AG09319 (cell line): ENCODE measurements at regions not wholly inside any gene's neighbourhood (a gene's known extent, or its start where the extent isn't known, plus 50 kb on each side); places are given as distances from the start of the nearest gene placed in this dataset.

Experiments used
- DNase-seq: peaks from one replicate; pipeline ENCODE4 v3.0.0-alpha.2; 2010; ENCODE audit warnings: low read depth; ENCODE audit errors: extremely low read depth
- TF ChIP-seq, protein P1 (sequence below): IDR thresholded peaks from 2 replicates; pipeline ENCODE4 v1.5.1; 2011; ENCODE audit warnings: low read depth, mild to moderate bottlenecking, inconsistent platforms, low read length, moderate library complexity

- TF ChIP-seq, protein P1, sequence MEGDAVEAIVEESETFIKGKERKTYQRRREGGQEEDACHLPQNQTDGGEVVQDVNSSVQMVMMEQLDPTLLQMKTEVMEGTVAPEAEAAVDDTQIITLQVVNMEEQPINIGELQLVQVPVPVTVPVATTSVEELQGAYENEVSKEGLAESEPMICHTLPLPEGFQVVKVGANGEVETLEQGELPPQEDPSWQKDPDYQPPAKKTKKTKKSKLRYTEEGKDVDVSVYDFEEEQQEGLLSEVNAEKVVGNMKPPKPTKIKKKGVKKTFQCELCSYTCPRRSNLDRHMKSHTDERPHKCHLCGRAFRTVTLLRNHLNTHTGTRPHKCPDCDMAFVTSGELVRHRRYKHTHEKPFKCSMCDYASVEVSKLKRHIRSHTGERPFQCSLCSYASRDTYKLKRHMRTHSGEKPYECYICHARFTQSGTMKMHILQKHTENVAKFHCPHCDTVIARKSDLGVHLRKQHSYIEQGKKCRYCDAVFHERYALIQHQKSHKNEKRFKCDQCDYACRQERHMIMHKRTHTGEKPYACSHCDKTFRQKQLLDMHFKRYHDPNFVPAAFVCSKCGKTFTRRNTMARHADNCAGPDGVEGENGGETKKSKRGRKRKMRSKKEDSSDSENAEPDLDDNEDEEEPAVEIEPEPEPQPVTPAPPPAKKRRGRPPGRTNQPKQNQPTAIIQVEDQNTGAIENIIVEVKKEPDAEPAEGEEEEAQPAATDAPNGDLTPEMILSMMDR = no peak
- DNase-seq = no peak
Observed at GRCh38 chrX:40316502-40316901, 218.7 kb upstream of the BCOR start.

GRCh38 chrX:40314070-40314469 is 216.3 kb upstream of the BCOR start:
- TF ChIP-seq, protein P1 = no peak

DNA sequence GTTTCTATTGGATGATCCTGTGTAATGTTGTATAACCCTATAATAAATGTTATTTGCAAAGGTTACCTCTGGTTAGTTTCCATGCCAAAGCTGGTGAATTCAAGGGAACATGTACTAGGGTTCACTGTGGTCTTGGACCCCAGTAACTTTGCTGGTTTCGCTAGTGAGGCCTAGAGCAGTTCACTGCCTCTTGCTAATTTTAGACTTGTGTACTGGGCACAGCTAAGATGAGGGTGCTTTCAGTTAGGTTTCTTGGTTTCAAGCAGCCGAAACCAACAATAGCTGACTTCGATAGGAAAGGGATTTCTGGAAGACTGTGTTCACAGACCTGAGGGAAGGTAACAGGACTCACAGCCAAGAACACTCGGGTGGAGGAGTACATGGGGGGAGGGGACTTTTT is 215.5 kb upstream of the BCOR start:
- TF ChIP-seq, protein P1 = no peak
- no peak for DNase-seq

More at GRCh38 chrX:40314070-40314469, 216.3 kb upstream of the BCOR start:
- DNase-seq = no peak

- DNase-seq = no peak
- TF ChIP-seq, protein P1 = no peak
Observed at GRCh38 chrX:40310447-40310846, 212.7 kb upstream of the BCOR start.

DNA sequence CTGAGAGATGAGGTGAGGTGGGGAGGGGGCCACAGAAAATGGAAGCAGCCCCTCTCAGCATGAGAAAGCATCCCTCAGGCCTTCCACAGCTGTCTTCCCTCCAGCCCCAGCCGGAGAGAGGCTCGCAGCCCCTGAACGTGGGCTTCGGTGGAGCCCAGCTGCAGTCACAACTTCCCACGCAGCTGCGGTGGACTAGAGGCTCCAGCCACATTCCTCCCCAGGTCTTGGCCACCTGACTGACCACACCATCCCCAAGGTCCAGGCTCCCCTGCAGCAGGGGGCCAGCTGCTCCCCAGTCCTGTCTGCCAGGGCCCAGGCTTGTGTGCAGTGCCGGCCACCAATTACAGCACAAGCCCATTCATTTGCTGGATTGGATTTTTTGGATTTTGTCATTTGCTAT is 212.3 kb upstream of the BCOR start:
- TF ChIP-seq, protein P1 = no peak
- DNase-seq = no peak

DNA sequence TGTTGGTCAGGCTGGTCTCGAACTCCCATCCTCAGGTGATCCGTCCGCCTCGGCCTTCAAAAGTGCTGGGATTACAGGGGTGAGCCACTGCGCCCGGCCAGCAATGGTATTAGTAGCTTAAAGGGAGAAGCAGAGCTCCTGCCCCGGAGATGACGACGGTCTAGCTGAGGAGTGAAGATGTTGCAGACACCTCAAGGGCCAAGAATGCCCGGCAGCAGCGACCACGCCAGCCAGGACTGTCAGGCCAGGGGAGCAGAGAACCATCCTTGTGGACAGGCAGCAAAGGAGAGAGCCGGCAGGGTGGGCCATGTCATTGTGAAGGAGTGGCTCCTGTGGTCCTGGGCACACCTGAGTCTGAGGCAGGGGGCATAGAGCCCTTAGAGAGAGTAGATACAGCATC is 210.1 kb upstream of the BCOR start:
- TF ChIP-seq, protein P1 = no peak
- no peak for DNase-seq

GRCh38 chrX:40304115-40304514 is 206.4 kb upstream of the BCOR start:
- TF ChIP-seq, protein P1 = no peak
- no peak for DNase-seq
